OCI-LY3 (cell line): ENCODE measurements at regions not wholly inside any gene's neighbourhood (a gene's known extent, or its start where the extent isn't known, plus 50 kb on each side); places are given as distances from the start of the nearest gene placed in this dataset.

Experiments
- H2AFZ ChIP-seq: fragments of 200-600, 300-600 bp; shearing (Covaris generic); 2 replicates; pipeline ENCODE4 v1.6.0; 2014; ENCODE audit warnings: antibody characterized with exemption, low read depth, low read length
- H3K27ac ChIP-seq: fragments of 200-600, 300-600 bp; sonication (generic); 2 replicates; pipeline ENCODE4 v1.5.1; 2014; ENCODE audit warnings: mild to moderate bottlenecking, low read length, moderate library complexity, mixed read lengths
- H3K27me3 ChIP-seq: fragments of 200-600, 300-600 bp; sonication (generic); 2 replicates; pipeline ENCODE4 v1.6.1; 2014; ENCODE audit warnings: low read depth, low read length, mixed read lengths
- H3K36me3 ChIP-seq: fragments of 200-600, 300-600 bp; sonication (generic); replicated peaks from 2 replicates; pipeline ENCODE3; 2014; ENCODE audit warnings: low read depth, low read length, mixed read lengths
- H3K4me1 ChIP-seq: fragments of 300-600, 200-600 bp; sonication (generic); 2 replicates; pipeline ENCODE4 v1.6.1; 2014; ENCODE audit warnings: low read length, mixed read lengths
- H3K4me2 ChIP-seq: fragments of 200-600, 300-600 bp; sonication (generic); 2 replicates; pipeline ENCODE4 v1.6.1; 2014; ENCODE audit warnings: low read length, mixed read lengths
- H3K4me3 ChIP-seq: fragments of 300-600, 200-600 bp; sonication (generic); 2 replicates; pipeline ENCODE4 v1.5.1; 2014; ENCODE audit warnings: antibody characterized with exemption, mild to moderate bottlenecking, low read length, moderate library complexity
- H3K79me2 ChIP-seq: fragments of 300-600, 200-600 bp; shearing (Covaris generic); 2 replicates; pipeline ENCODE4 v1.6.1; 2014; ENCODE audit warnings: mild to moderate bottlenecking, low read length, mixed read lengths
- H3K9ac ChIP-seq: fragments of 300-600, 200-600 bp; shearing (Covaris generic); 2 replicates; pipeline ENCODE4 v1.6.0; 2014; ENCODE audit warnings: mild to moderate bottlenecking, low read length, moderate library complexity
- H3K9me3 ChIP-seq: fragments of 200-600, 300-600 bp; shearing (Covaris generic); 2 replicates; pipeline ENCODE4 v1.6.1; 2014; ENCODE audit warnings: low read length, mixed read lengths; ENCODE audit not compliant: insufficient read depth
- H4K20me1 ChIP-seq: fragments of 200-600, 300-600 bp; sonication (generic); 2 replicates; pipeline ENCODE4 v1.6.1; 2016; ENCODE audit warnings: low read length, mixed read lengths; ENCODE audit not compliant: insufficient read depth
- CTCF ChIP-seq: fragments of 200-600, 300-600 bp; sonication (generic); IDR thresholded peaks from 2 replicates; pipeline ENCODE4 v1.5.1; 2014; ENCODE audit warnings: antibody characterized with exemption, low read length, low read depth
- EZH2phosphoT487 ChIP-seq: fragments of 200-600 bp; shearing (Covaris generic); IDR thresholded peaks from 2 replicates; pipeline ENCODE4 v1.6.1; 2018; ENCODE audit warnings: antibody characterized with exemption, mixed run types, low read depth

- Histone ChIP-seq H3K79me2 (no peaks in the 10 kb centered on the region), H2AFZ (no peak overlapping the region), H4K20me1 (no peaks in the 10 kb centered on the region), H3K36me3 (no peaks in the 10 kb centered on the region), H3K27me3 (no peaks in the 10 kb centered on the region), H3K4me3 (no peak overlapping the region), H3K27ac (no peak overlapping the region), H3K9ac (no peak overlapping the region), H3K4me2 (no peak overlapping the region), H3K9me3 (no peaks in the 10 kb centered on the region), H3K4me1 (no peaks in the 10 kb centered on the region)
- TF ChIP-seq CTCF (no peak), EZH2phosphoT487 (no peak)
Observed at GRCh38 chr4:137631605-137632004, 99.3 kb upstream of the PCDH18 start.

GRCh38 chr4:137630252-137630651, 98.0 kb upstream of the PCDH18 start:
- no peak overlapping the region for H3K4me3 ChIP-seq
- no peaks in the 10 kb centered on the region for H3K27me3 ChIP-seq
- no peaks in the 10 kb centered on the region for H3K9me3 ChIP-seq
- H3K79me2 ChIP-seq, result no peaks in the 10 kb centered on the region
- no peaks in the 10 kb centered on the region for H3K36me3 ChIP-seq
- TF ChIP-seq CTCF, result no peak
- TF ChIP-seq EZH2phosphoT487, result no peak
- H2AFZ ChIP-seq, result no peak overlapping the region
- H3K9ac ChIP-seq, result no peak overlapping the region
- no peaks in the 10 kb centered on the region for H4K20me1 ChIP-seq
- no peaks in the 10 kb centered on the region for H3K4me1 ChIP-seq
- H3K27ac ChIP-seq, result no peak overlapping the region
- no peak overlapping the region for H3K4me2 ChIP-seq

DNA sequence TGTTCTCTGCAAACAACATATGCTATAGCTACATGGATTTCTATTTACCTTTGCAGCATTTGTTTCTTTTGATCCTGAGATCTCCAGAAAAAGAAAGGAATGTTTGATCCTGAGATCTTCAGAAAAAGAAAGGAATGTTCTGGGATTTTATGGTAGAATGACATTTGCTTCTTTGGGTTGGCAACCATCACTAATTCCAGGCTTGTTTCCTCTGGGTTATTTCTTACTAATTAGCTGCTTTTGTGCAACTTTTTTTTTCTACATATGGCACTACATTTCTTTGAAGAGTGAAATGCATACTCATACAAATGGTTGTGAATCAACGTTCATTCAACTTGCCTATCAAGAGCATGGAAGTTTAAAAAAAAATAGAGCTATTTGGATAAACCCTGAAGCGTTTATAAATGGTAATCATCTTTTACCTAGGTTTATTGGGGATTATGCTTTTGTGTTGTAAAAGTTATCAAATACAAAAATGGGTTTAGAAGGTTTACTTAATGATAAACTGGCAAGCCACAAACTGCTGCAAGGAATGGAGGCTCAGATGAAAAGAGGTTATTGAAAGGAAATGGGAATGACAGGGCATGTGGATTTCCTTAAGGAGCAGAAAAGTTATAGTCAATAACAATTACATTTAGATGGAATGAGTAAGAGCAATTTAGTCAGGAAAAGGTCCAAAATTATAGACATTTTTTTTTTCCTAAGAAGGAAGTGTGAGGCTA, 95.6 kb upstream of the PCDH18 start:
- H3K4me2 ChIP-seq, result no peak overlapping the region
- no peak overlapping the region for H3K4me3 ChIP-seq
- no peaks in the 10 kb centered on the region for H3K79me2 ChIP-seq
- H3K36me3 ChIP-seq, result no peaks in the 10 kb centered on the region
- peak overlapping the region; percentile 6; the same call in 1 of the 2 replicates for H2AFZ ChIP-seq
- no peaks in the 10 kb centered on the region for H3K27me3 ChIP-seq
- H3K27ac ChIP-seq, result no peak overlapping the region
- no peaks in the 10 kb centered on the region for H3K4me1 ChIP-seq
- no peak overlapping the region for H3K9ac ChIP-seq
- TF ChIP-seq EZH2phosphoT487 (no peak), CTCF (no peak)
- no peaks in the 10 kb centered on the region for H4K20me1 ChIP-seq
- H3K9me3 ChIP-seq, result no peaks in the 10 kb centered on the region

GRCh38 chr4:137626942-137627738, 94.8 kb upstream of the PCDH18 start:
- no peak overlapping the region for H3K4me2 ChIP-seq

More at GRCh38 chr4:137626942-137627738, 94.8 kb upstream of the PCDH18 start:
- H3K79me2 ChIP-seq, result no peaks in the 10 kb centered on the region
- H3K9me3 ChIP-seq, result no peaks in the 10 kb centered on the region
- H3K36me3 ChIP-seq, result no peaks in the 10 kb centered on the region
- H3K9ac ChIP-seq, result no peak overlapping the region
- peak overlapping the region; percentile 6; the same call in 1 of the 2 replicates for H2AFZ ChIP-seq
- H3K4me1 ChIP-seq, result no peaks in the 10 kb centered on the region
- no peaks in the 10 kb centered on the region for H4K20me1 ChIP-seq
- no peak overlapping the region for H3K27ac ChIP-seq
- TF ChIP-seq EZH2phosphoT487 (no peak), CTCF (no peak)
- H3K4me3 ChIP-seq, result no peak overlapping the region
- no peaks in the 10 kb centered on the region for H3K27me3 ChIP-seq
